Neural progenitor cell (in vitro differentiated cells): ENCODE measurements at regions not wholly inside any gene's neighbourhood (a gene's known extent, or its start where the extent isn't known, plus 50 kb on each side); places are given as distances from the start of the nearest gene placed in this dataset.
A peak's percentile ranks its signal among the peaks of the same experiment; 100 is the strongest.

Experiments used
- DNase-seq: peaks from one replicate; pipeline ENCODE4 v3.0.0-alpha.2; 2016; ENCODE audit warnings: low spot score
- H2AFZ ChIP-seq: fragments of 200-600 bp; sonication (generic); replicated peaks from 2 replicates; pipeline ENCODE4 v1.6.1; 2016; ENCODE audit warnings: antibody characterized with exemption
- H3F3A ChIP-seq: fragments of 200-600 bp; sonication (generic); 2 replicates; pipeline ENCODE4 v1.6.1; 2016; ENCODE audit warnings: antibody characterized with exemption, low read depth
- H3K27ac ChIP-seq: fragments of 200-600 bp; sonication (generic); 2 replicates; pipeline ENCODE4 v1.5.1; 2016; ENCODE audit warnings: mild to moderate bottlenecking
- H3K27me3 ChIP-seq: fragments of 200-600 bp; sonication (generic); 2 replicates; pipeline ENCODE4 v1.6.1; 2016; ENCODE audit warnings: mild to moderate bottlenecking, moderate library complexity
- H3K36me3 ChIP-seq: fragments of 200-600 bp; sonication (generic); 2 replicates; pipeline ENCODE4 v1.5.1; 2016
- H3K4me1 ChIP-seq: fragments of 200-600 bp; sonication (generic); 2 replicates; pipeline ENCODE4 v1.6.1; 2016; ENCODE audit warnings: mixed run types
- H3K4me2 ChIP-seq: fragments of 200-600 bp; sonication (generic); 2 replicates; pipeline ENCODE4 v1.6.1; 2016
- H3K4me3 ChIP-seq: fragments of 200-600 bp; sonication (generic); 2 replicates; pipeline ENCODE4 v1.5.1; 2016
- H3K79me2 ChIP-seq: fragments of 200-600 bp; sonication (generic); 2 replicates; pipeline ENCODE4 v1.6.1; 2016; ENCODE audit warnings: low read depth
- H3K9ac ChIP-seq: fragments of 200-600 bp; sonication (generic); 2 replicates; pipeline ENCODE4 v1.6.1; 2016
- H3K9me3 ChIP-seq: fragments of 200-600 bp; sonication (generic); 2 replicates; pipeline ENCODE4 v1.5.1; 2016; ENCODE audit warnings: low read depth
- H4K20me1 ChIP-seq: fragments of 200-600 bp; sonication (generic); 2 replicates; pipeline ENCODE4 v1.6.1; 2016; ENCODE audit warnings: low read depth
- H3K27ac Mint-ChIP-seq: 3 replicates; pipeline ENCODE4 v1.8.0; 2021; ENCODE audit warnings: mixed read lengths
- H3K27me3 Mint-ChIP-seq: 2 replicates; pipeline ENCODE4 v1.8.0; 2022; ENCODE audit warnings: low read depth, mild to moderate bottlenecking, inconsistent platforms, moderate library complexity, mixed read lengths; ENCODE audit not compliant: insufficient read depth
- H3K36me3 Mint-ChIP-seq: 3 replicates; pipeline ENCODE4 v1.8.0; 2021; ENCODE audit warnings: mixed read lengths
- H3K4me1 Mint-ChIP-seq: 3 replicates; pipeline ENCODE4 v1.8.0; 2021; ENCODE audit warnings: mixed read lengths
- H3K4me3 Mint-ChIP-seq: 3 replicates; pipeline ENCODE4 v1.8.0; 2021; ENCODE audit warnings: mild to moderate bottlenecking, moderate library complexity, mixed read lengths
- H3K9me3 Mint-ChIP-seq: 3 replicates; pipeline ENCODE4 v1.8.0; 2020; ENCODE audit warnings: mixed read lengths
- EZH2 ChIP-seq: fragments of 200-600 bp; sonication (generic); IDR thresholded peaks from 2 replicates; pipeline ENCODE4 v1.6.1; 2017; ENCODE audit warnings: antibody characterized with exemption, mild to moderate bottlenecking, moderate library complexity
- EZH2phosphoT487 ChIP-seq: fragments of 200-600 bp; sonication (generic); IDR thresholded peaks from 2 replicates; pipeline ENCODE4 v1.6.1; 2017; ENCODE audit warnings: antibody characterized with exemption
- TF ChIP-seq, protein P1 (sequence below): fragments of 200-600 bp; sonication (generic); IDR thresholded peaks from 2 replicates; pipeline ENCODE4 v1.5.1; 2017; ENCODE audit warnings: antibody characterized with exemption, mild to moderate bottlenecking

DNA sequence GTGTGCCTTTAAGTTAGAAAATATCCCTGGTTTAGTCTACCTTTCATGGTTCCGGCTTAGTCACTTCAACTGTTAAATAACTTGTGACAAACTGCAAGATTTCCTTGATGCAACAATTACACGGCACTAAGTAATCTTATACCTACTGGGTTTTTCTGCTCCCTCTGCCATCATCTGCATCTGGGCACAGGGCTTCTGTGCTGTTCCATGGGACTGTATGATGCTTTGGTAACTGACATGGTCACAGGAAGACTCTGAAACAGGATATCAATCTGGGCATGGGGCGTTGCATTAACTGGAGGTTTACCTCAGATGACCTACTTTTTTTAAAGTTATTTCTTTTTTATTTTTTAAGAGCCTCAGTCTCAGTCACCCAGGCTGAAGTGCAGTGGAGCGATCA lies 365.4 kb downstream of the SS18 start:
- Histone ChIP-seq H4K20me1 (no peaks in the 10 kb centered on the region), H3K4me1 (peaks cover 9% of the 10 kb centered on the region), H3K4me2 (no peak overlapping the region), H3K9ac (no peak overlapping the region), H3K4me3 (no peak overlapping the region), H3K79me2 (no peaks in the 10 kb centered on the region), H3K27me3 (no peaks in the 10 kb centered on the region), H3K27ac (no peak overlapping the region), H3K9me3 (no peaks in the 10 kb centered on the region), H3F3A (no peaks in the 10 kb centered on the region), H2AFZ (no peak overlapping the region), H3K36me3 (no peaks in the 10 kb centered on the region)
- TF ChIP-seq, protein P1, sequence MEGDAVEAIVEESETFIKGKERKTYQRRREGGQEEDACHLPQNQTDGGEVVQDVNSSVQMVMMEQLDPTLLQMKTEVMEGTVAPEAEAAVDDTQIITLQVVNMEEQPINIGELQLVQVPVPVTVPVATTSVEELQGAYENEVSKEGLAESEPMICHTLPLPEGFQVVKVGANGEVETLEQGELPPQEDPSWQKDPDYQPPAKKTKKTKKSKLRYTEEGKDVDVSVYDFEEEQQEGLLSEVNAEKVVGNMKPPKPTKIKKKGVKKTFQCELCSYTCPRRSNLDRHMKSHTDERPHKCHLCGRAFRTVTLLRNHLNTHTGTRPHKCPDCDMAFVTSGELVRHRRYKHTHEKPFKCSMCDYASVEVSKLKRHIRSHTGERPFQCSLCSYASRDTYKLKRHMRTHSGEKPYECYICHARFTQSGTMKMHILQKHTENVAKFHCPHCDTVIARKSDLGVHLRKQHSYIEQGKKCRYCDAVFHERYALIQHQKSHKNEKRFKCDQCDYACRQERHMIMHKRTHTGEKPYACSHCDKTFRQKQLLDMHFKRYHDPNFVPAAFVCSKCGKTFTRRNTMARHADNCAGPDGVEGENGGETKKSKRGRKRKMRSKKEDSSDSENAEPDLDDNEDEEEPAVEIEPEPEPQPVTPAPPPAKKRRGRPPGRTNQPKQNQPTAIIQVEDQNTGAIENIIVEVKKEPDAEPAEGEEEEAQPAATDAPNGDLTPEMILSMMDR, result no peak
- TF ChIP-seq EZH2, result no peak
- TF ChIP-seq EZH2phosphoT487, result no peak
- H3K4me3 Mint-ChIP-seq, result no peak overlapping the region
- H3K27me3 Mint-ChIP-seq, result peaks cover 5% of the 10 kb centered on the region
- no peak overlapping the region for H3K27ac Mint-ChIP-seq
- H3K9me3 Mint-ChIP-seq, result peaks cover 10% of the 10 kb centered on the region
- H3K36me3 Mint-ChIP-seq, result peaks cover 7% of the 10 kb centered on the region
- peaks cover 38% of the 10 kb centered on the region for H3K4me1 Mint-ChIP-seq
- DNase-seq, result no peak

DNA sequence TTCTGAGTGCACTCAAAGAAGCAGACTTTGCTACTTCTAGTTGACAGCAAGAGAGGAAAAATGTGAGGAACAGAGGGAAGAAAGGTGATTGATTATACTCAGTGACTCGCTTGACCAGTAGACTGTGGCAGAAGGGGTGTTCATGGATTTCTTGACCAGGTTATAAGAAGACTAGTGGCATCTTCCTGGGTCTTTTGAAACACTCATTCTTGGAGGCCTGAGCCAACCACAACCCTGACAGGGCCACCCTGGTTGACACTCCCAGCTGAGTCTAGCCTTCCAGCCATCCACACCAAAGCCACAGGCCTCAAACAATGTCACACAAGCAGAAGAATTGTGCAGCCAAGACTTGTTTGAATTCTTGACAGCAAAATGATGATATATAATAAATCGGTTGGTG lies 366.3 kb downstream of the SS18 start:
- Histone ChIP-seq H4K20me1 (no peaks in the 10 kb centered on the region), H3K27ac (no peak overlapping the region), H2AFZ (no peak overlapping the region), H3F3A (no peaks in the 10 kb centered on the region), H3K9ac (no peak overlapping the region), H3K9me3 (no peaks in the 10 kb centered on the region), H3K4me1 (peaks cover 9% of the 10 kb centered on the region), H3K79me2 (no peaks in the 10 kb centered on the region), H3K4me3 (no peak overlapping the region), H3K36me3 (no peaks in the 10 kb centered on the region), H3K4me2 (no peak overlapping the region), H3K27me3 (no peaks in the 10 kb centered on the region)
- Mint-ChIP-seq H3K4me3 (no peak overlapping the region), H3K9me3 (peaks cover 9% of the 10 kb centered on the region), H3K4me1 (peaks cover 38% of the 10 kb centered on the region), H3K27me3 (peaks cover 5% of the 10 kb centered on the region), H3K36me3 (peaks cover 5% of the 10 kb centered on the region), H3K27ac (peak overlapping the region; percentile 34)
- DNase-seq, result no peak
- TF ChIP-seq, protein P1, result no peak
- TF ChIP-seq EZH2 (no peak), EZH2phosphoT487 (no peak)

DNA sequence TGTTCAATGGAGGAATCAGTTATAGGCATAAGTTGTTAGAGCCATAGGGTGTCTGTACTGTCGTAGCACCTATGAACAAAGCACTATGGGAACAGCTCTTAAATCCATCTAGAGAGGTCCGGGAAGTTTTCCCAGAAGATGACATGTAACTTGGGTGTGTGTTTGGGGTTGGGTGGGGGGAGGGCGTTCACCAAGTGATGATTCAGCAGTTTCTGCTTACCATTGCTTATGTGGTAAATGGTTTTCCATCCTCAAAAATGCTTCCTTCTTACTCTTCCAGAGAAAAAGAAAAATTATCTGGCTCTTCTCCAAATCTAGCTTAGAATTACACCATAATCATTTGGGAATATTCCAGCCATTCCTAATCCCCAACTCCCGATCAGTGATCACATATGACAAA lies 361.1 kb upstream of the ZNF521 start:
- Histone ChIP-seq H4K20me1 (no peaks in the 10 kb centered on the region), H3K27me3 (no peaks in the 10 kb centered on the region), H3K4me2 (no peak overlapping the region), H3K9ac (no peak overlapping the region), H3K9me3 (no peaks in the 10 kb centered on the region), H3K79me2 (no peaks in the 10 kb centered on the region), H3K36me3 (no peaks in the 10 kb centered on the region), H2AFZ (no peak overlapping the region), H3F3A (no peaks in the 10 kb centered on the region), H3K4me3 (no peak overlapping the region), H3K4me1 (no peaks in the 10 kb centered on the region), H3K27ac (no peak overlapping the region)
- Mint-ChIP-seq H3K27me3 (peaks cover 20% of the 10 kb centered on the region), H3K27ac (no peak overlapping the region), H3K36me3 (peaks cover 5% of the 10 kb centered on the region), H3K4me1 (peaks cover 2% of the 10 kb centered on the region), H3K4me3 (no peak overlapping the region), H3K9me3 (peaks cover 33% of the 10 kb centered on the region)
- DNase-seq, result no peak
- TF ChIP-seq, protein P1, result no peak
- TF ChIP-seq EZH2 (no peak), EZH2phosphoT487 (no peak)
